ENCODE measurements at regions not wholly inside any gene's neighbourhood (a gene's known extent, or its start where the extent isn't known, plus 50 kb on each side); places are given as distances from the start of the nearest gene placed in this dataset.

DNA sequence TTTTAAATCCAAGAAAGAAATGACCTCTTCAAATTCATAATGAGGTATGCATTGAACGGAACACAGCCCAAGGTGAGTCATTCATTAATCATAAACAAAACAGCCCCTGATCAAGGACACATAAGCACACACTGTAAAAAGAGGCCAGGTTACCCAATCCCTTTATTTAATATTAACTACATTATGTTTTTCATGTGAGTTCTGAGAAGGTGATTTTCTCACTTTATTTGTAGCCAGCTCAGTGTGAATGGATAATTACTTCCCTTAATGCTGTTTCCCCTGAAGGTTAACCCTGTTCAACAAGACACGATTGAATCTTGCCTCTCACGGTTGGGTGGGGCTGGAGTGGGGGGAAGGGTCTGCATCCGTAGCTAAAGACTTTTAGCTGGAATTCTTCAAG is 257.3 kb upstream of the SALL1 start:
- no peak for DNase-seq

DNA sequence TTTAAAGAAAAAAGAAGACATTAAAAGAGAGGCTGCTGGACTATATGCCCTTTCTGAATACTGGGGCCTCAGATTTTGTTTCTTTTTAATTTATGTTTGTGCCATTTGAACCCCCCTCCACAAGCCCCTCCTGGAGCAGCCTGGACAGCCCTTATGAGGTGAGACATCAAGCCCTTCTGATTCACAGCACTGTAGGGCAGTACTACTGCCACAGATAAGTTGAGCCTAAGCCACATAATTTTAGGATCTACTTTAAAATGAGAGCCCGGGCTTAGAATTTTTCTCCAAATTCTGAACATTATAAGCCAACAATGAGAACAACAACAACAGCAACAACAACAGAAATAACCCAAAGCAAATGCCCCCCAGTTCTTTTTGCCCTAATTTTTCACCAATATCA is 256.9 kb upstream of the SALL1 start:
- DNase-seq = no peak

DNA sequence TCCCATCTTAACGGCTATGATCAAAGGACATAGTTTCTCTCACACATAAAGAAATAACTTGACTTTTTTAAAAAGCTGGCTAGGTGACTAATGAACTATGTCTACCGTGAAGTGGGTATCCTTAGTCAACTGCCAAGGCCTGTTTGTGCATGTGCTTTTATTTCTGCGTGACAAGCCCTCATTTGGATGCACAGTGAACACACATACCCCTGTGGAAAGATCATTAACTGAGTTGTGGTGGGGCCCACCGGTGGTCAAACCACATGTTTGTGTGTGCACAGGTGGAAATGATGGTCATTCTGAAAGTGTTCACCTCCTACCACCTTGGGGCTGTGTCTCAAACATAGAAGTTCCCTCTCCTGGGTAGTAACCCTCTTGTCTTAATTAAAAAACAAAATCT is 256.1 kb upstream of the SALL1 start:
- DNase-seq = no peak

DNA sequence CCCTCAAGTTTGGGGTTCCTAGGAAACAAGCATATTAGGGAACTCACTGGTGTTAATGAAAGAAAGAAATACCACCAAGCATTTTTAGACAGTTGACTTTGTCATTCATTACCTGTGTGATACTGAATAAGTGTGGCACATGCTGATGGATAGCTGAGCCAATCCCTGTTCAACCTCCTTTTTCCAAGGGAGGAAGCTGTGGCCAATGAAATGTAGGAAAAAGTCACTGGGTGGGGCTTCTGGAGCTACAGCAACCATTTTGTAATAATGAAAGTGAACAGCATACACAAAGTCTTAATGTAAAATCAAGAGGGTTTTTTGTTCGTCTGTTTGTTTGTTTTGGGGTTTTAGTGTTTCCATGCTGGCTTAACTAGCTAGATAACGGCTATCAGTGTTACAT is 254.3 kb upstream of the SALL1 start:
- DNase-seq = no peak

DNA sequence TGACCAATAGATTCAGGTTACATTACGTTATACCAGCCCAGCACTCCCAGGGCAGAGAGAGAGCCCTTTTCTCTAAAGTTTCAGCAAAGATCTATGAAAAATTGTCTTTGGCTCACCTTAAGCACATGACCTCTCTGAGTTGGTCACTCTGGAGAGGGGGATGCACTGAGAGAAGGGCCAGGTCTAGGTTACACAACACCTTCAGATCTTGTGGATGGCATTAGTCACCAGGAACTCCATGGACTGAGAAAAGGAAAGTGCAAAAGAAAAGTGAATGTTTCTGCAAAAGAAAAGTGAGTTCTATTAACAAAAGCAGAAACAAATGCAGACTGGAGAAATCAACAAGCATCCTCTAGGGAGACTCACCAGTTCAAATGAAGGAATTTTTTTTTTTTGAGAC is 253.3 kb upstream of the SALL1 start:
- no peak for DNase-seq

DNA sequence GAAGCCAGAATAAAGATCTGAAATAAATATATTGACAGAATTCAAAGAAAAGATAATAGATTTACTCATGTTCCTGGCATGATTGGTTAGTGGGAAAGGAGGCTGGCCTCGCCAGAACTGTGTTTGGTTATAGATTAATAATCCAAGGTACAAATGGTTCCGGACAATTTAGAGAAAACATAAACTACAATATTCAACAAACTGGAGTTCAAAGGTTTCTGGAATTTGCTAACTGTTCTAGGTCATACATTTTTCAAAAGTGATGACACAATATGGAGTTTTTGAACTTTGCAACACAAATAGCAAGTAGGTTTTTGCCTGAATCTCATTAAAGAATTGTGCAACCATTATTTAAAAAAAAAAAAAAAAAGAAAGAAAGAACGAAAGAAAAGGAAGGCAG is 251.7 kb upstream of the SALL1 start:
- DNase-seq = no peak

DNA sequence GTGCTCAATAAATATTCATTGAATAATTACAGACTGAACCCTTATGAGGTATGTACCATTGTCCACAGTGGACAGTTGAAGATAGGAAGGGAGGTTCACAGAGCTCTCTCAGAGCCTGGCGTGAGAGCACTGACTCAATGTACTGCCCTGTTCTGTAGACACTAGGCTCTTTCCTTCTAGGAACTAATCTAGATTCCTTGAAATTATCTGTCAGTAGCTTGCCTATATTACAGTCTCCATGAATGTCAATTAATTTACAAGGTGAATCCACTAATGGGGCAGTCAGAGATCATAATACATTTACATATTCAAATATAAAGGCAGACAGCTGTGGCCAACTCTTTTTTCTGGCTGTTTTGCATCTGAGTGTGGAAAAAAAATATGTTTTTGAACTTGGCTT is 251.2 kb upstream of the SALL1 start:
- DNase-seq = peak; percentile 61

DNA sequence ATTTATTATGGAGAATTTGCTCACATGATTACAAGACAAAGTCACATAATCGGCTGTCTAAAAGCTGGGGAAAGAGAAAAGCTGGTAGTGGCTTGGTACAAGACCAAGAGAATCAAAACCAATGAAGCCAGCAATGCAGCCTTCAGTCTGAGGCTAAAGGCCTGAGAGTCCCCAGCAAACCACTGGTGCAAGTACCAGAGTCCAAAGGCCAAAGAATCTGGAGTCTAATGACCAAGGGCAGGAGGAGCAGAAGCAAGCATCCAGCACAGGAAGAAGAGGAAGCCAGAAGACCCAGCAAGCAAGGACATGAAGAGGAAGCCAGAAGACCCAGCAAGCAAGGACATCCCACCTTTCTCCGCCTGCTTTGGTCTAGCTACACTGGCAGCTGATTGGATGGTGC is 250.6 kb upstream of the SALL1 start:
- no peak for DNase-seq

DNA sequence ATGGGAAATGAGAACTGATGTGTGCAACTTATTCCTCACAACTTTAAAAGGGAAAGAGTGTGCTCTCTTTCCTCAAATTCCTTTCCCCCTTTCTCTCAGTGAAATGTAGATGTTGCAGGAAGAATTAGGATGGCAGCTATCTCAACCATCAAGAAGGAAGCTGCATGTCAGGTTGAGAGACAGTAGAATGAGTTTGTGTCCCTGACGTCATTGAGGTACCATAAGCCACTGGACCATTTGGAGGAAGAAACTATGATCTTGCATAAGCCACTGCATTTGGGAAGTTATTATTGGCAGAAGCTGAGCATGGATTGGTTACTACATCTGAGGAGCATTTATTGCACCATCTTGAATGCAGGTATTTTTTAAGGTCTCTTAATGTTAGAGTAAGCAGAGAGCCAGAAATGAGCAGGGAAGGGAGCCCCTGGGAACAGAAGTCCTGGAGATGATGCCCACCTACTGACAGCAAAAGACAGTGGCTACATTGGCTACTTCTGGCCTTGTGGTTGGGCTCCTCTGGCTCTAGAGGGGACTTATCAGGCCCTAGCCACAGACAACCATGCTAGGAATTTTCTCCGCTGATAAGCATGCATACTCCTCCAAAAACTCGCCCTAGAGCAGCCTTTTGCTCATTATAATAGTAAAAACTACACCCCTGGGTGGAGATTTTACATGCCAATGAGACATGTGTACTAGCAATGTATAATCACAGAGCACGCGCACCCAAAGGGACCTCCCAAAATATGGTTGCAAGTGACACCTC is 249.0 kb upstream of the SALL1 start:
- DNase-seq = no peak

DNA sequence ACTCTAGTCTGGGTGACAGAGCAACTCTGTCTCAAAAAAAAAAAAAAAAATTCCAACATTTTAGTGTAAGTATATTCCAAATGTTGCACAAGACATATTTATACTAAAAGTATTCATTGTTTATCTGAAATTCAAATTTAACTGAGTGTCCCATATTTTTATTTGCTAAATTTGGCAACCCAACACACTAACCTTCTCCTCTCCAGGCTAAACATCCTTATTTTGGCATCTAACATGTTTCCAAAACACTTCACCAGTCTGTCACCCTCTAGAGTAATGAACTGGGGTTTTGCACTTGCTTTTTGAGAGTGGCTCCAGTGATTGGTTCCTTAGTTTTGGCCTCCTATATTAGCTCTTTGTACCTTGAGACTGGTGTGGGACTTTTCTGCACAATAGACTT is 243.4 kb upstream of the SALL1 start:
- no peak for DNase-seq

DNA sequence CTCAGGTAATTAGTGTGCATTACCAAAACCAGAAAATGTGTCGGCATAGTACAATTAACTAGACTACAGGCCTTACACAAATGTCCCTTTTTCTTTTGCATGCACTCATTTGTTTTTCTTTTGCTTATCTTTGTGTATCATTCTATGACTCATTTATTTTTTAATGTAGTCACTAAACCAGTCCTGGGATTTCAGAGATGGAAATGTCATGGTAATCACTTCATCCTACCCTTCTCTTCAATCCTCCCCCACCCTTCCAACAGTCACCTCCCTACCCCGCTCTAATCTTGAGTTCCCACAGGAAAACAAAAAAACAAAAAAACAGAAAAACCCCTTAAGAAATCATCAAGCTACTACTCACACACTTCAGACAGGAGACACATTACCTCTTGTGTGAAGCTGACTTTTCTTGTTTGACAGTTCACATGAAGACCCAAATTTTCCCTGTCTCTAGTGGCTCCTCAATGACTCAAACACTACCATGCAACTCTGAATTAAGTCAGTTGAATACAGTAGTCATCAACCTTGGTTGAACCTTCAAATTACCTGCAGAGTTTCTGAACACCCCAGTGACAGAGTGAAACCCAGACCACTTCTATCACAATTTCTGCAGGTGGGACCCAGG is 242.4 kb upstream of the SALL1 start:
- peak; percentile 37 for DNase-seq

DNA sequence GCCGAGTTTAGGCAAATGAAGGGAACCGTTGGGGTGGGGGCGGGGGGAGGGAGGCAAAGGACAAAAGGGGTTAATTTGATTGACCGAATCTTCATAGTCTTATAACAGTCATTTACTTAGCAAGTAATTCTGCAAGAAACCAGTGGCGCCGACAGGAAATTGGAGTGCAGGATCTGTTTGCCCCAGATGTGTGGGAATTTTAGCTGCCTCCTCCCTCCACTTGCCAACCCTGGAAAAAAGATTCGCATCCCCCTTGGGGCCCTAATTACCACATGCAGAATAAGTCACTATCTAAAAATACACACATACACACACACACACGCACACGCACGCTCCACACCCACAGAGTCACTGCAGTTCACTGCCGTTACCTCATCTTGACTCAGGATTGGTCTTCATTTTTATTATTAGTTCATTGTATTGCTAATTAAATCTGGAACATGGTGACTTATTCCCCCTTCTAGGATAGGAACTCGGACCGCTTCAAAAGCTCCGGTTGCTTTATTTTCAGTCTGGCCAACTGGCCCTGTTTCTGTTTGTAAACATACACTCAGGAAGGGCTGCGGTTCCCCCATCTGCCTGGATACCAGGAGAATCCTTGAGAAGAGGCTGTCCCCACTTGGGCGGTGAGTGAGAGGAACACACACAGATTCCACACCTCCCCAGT is 241.6 kb upstream of the SALL1 start:
- peak; percentile 14 for DNase-seq

DNA sequence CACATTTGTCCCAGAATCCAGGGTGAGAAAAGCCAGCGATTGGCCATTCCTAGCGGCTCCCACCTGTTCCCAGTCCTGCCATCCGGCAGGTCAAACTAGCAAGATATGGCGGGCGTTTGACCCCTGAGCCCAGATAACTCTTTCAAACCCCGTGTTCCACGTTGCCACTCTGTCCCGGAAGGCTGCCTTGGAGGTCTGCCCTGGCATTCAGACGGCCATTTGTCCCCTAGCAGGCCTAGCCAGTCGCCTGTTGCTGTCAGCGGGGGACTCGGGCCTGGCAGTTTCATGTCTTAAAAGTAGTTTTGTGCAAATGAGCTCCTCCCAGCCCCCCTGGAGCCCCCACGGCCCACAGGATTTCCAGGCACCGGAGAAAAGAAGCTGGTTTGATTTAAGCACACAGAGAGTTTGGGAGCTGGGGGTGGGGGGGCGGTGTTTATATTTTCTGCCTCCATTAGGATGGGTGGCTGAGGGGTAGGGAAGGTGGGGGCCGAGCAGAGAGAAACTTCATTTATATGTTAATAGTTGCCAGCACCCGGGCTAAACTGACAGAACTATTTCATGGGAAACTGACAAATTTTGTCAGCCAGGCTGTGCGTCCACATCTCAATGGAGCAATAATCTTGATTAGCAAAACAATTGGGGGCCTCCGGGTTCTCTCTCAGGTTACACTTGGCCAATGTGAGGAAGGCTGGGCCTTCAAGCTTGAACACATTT is 240.9 kb upstream of the SALL1 start:
- no peak for DNase-seq

DNA sequence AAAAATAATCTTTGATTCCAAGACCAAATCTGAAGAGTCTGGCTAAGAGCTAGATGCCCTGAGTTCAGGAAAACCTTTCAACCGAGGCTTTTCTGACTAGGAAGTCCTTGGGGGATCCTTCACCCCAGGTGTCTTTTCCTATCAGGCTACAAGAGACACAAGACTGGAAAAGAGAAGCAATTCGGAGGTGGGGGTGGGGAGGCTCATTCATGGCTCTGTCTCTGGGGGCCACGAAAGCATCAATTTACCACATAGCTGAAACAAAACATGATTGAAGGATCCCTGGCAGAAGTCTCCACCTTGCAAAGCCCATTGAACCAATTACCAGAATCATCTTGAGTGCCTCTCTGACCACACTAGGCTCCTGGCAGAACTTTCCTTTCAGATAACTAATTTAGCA is 239.8 kb upstream of the SALL1 start:
- DNase-seq = no peak

DNA sequence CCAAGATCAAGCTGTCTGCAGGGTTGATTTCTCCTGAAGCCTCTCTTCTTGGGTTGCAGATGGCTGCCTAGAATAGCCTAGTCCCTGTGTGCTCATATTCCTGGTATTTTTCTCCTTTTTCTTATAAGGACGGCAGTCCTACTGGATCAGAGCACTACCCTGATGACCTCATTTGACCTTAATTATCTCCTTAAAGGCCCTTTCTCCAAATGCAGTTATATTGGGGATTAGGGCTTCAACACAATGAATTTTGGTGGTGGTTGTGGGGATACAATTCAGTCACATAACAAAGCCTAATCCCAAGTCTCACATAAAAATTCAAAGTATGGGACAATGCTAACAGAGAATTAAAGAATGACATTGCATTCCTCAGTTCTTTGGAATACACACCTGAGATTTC is 238.8 kb upstream of the SALL1 start:
- DNase-seq = no peak

DNA sequence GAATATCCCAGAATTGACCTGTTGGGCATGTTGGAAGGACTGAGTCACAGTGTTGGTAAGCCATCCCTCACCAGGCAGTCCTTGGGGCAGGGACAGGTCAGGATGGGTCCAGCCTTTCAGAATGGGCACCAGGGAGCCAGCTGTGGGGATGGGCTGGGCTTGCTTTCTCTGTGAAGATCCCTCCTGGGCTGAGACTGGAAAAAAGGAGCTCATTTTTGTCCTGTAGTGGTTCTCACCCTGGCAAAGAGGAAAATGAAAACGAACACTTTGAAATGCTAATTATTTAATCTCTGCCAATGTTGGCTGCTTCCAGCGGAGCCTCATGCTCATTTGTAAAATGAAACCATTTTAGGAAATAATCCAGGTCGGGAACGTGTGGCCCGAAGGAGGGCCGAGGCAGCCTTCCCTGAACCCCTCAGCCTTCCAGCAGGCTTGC is 237.5 kb upstream of the SALL1 start:
- DNase-seq = no peak

DNA sequence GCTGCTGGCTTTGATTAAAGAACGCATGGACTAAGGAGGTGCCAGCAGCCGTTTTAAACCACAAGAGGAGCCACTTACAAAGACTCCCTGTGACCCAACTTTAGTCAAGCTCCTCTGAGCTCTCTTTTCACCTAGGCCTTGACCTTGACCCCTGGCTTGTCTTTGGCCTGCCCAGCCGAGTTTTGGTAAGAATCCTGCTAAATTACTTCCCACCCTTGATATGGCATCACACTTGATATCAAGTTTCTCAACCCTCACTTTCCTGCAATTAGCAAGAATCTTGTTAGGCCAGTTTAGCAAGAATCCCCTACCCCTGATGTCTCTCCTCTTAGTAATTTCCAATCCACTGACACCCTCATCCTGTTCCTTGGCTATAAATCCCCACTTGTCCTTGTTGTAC is 232.8 kb upstream of the SALL1 start:
- DNase-seq = no peak

DNA sequence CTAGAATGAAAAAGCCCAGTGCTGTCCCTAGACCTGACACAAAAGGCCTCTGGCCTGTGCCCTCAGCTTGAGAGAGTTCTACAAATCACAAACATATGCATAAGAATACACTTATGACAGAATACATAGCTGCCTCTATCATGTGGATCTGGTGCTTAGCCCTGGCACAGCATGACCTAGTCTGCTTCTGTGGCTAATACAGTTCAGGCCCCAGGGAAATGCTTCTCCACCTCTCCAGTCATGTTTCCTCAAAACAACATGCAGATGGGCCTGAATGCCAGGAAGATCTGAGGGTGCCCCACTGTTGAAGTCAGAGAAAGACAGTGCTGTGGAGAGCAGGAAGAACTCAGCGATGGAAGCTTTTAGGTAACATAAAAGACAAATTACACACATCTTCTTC is 231.9 kb upstream of the SALL1 start:
- DNase-seq = no peak

DNA sequence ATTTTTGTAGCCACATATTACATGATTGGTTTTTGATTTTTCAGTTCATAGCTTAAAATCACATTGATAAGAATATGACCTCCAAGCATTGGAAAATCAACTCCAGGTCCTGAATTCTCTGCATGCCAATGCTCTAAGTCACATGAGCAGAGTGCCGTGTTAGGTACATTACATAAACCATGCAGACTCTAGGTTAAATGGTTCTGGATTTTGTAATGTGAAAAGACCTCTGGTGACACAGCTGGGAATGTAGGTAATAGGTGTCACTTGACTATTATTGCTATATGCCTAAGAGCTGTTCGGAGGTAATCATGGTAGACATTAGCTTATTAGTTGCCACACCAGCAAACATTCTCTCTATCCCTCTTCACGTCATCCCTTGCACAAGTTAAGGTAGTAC is 231.1 kb upstream of the SALL1 start:
- DNase-seq = no peak

DNA sequence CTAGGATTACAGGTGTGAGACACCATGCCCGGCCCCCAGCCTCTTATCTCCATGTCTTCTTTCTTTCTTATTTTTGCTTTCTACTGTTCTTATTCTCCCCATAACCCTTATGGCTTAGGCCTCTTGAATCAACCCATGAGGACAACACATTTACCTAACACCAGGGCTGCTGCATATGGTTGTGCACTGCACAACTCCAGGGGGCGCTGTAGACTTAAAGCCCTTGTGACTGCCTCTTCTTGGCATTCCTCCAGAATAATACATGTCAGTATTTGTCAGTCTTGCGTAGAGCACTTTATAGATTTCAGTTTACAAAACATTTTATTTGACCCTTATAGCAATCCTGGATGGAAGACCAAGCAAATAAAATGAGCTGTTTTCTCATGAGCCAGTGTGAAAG is 225.0 kb upstream of the SALL1 start:
- no peak for DNase-seq

DNA sequence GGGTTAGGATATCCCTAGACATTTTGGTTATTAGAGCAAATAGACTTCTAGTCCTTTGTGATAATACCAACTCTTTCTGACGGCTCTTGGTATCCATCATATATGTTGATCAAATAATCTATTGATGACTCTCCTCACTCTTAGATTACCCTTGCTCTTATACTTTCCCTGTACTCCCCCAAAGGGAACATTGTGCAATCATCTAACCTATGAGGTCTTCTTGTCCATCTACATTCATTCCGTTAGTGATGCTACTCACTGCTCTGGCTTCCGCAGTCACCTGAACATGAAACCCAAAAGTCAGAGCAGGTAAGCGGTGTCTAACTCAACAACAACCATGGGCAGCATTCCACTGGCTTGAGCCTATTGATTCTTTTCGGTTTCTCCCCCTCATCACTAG is 223.7 kb upstream of the SALL1 start:
- DNase-seq = no peak

DNA sequence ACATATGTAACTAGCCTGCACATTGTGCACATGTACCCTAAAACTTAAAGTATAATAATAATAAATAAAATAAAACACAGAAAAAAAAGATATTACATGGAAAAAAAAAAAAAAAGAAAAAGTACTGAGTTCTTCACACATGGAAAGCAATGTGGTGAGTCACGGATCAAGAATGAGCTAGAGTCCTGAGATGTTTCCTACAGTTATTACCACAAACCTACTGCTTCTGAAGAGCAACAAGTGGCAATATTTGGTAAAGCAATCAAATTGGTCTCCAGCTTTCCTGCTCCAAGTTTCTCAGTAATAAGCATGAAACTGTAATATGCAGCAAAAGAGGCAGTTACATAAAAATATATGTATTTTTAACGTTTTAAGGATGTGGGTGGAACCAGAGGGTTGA is 223.3 kb upstream of the SALL1 start:
- DNase-seq = no peak

DNA sequence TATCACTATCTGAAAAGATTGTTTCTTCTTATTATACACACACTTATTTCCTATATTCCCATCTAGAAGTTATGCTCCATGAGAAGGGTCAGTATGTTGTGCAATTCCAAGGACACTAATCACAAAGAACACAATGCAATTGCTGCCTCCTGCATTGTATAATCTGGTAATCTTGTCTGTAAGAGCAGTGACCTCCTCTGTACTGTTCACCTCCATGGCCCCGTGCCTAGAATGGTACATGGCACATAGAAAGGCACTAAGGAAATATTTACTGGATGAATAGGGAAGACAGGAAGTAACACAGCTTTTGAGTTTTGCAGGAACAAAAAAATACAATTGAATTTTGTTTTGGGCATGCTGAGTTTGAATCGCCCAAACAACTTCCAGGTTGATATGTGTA is 214.6 kb upstream of the SALL1 start:
- no peak for DNase-seq

All from NCI-H526 treated with DMSO at 0.1 percent for 48 hours (cell line).